ENCODE measurements at regions not wholly inside any gene's neighbourhood (a gene's known extent, or its start where the extent isn't known, plus 50 kb on each side); places are given as distances from the start of the nearest gene placed in this dataset.

DNA sequence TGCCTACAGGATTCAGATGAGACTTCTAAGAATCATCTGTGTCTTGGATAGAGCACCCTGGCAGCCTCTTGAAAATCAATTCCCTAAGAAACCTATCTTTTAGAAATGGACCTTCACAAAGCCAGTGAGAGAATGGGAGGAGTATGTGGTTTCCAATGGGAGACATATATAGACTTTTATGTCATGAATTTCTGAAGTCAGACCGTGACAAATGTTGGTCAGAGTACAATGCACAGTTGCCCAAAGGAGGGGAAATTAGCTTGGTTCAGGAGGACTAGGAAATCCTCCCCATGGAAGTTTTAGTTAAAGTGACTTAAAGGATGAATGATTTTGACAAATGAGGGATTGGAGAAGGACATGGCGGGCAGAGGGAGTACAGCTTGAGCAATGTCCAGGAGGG lies 194.4 kb downstream of the DAD1 start:
- Histone ChIP-seq H3K27me3 (replicated peaks in 1 of 2; ENCODE audit: control insufficient read depth in 2 of 2, insufficient read depth in 2 of 2, low read length in 1 of 2) (no peaks in the 10 kb centered on the region), H3K9ac (ENCODE audit: control insufficient read depth, insufficient read depth, low read length) (no peak overlapping the region), H4K20me1 (ENCODE audit: control insufficient read depth, insufficient read depth) (no peaks in the 10 kb centered on the region), H3K79me2 (ENCODE audit: control insufficient read depth, insufficient read depth, low read length) (no peaks in the 10 kb centered on the region), H3K36me3 (ENCODE audit: control insufficient read depth in 2 of 2, insufficient read depth in 2 of 2, low read length in 1 of 2) (no peaks in the 10 kb centered on the region), H3K9me3 (replicated peaks; ENCODE audit: control insufficient read depth, insufficient read depth, low read length) (no peaks in the 10 kb centered on the region), H3K4me1 (ENCODE audit: control insufficient read depth, insufficient read depth, low read length) (peaks cover 29% of the 10 kb centered on the region), H3K4me3 (no peak overlapping the region), H3K27ac (ENCODE audit: control insufficient read depth, insufficient read depth) (no peak overlapping the region), H3K4me2 (ENCODE audit: control insufficient read depth, insufficient read depth) (no peak overlapping the region), H2AFZ (ENCODE audit: control insufficient read depth, low read depth, low read length) (no peak overlapping the region)
- in situ Hi-C loops (cut with MboI) (loop anchor here (5.0 kb wide), 2 partner anchors 78 to 173 kb away; no protein-coding TSS in a partner anchor), intact Hi-C loops (cut with micrococcal nuclease; ENCODE audit: unreplicated experiment) (no loop called here)
- no peak for TF ChIP-seq YY1 (IDR thresholded peaks at IDR 0.05; ENCODE audit: low read depth, low read length)
- TF ChIP-seq HSF1 (IDR thresholded peaks at IDR 0.05; ENCODE audit: low read depth, low read length), result no peak
- TF ChIP-seq ZBED1 (IDR thresholded peaks at IDR 0.05; ENCODE audit: borderline replicate concordance), result no peak
- TF ChIP-seq SIN3A (IDR thresholded peaks at IDR 0.05; ENCODE audit: low read depth, low read length), result no peak
- TF ChIP-seq ZNF217 (IDR thresholded peaks at IDR 0.05), result no peak
- no peak for TF ChIP-seq SREBF1 (IDR thresholded peaks at IDR 0.05; ENCODE audit: low read length)
- TF ChIP-seq CHD4 (IDR thresholded peaks at IDR 0.05), result no peak
- TF ChIP-seq CHD2 (IDR thresholded peaks at IDR 0.05; ENCODE audit: borderline replicate concordance, low read depth, low read length), result no peak
- TF ChIP-seq, protein P1, sequence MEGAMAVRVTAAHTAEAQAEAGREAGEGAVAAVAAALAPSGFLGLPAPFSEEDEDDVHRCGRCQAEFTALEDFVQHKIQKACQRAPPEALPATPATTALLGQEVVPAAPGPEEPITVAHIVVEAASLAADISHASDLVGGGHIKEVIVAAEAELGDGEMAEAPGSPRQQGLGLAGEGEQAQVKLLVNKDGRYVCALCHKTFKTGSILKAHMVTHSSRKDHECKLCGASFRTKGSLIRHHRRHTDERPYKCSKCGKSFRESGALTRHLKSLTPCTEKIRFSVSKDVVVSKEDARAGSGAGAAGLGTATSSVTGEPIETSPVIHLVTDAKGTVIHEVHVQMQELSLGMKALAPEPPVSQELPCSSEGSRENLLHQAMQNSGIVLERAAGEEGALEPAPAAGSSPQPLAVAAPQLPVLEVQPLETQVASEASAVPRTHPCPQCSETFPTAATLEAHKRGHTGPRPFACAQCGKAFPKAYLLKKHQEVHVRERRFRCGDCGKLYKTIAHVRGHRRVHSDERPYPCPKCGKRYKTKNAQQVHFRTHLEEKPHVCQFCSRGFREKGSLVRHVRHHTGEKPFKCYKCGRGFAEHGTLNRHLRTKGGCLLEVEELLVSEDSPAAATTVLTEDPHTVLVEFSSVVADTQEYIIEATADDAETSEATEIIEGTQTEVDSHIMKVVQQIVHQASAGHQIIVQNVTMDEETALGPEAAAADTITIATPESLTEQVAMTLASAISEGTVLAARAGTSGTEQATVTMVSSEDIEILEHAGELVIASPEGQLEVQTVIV (IDR thresholded peaks at IDR 0.05; ENCODE audit: borderline replicate concordance, partially characterized antibody), result no peak
- TF ChIP-seq CREB1 (IDR thresholded peaks at IDR 0.05; ENCODE audit: low read depth), result no peak
- no peak for TF ChIP-seq CUX1 (IDR thresholded peaks at IDR 0.05; ENCODE audit: insufficient replicate concordance, low read depth, low read length)
- TF ChIP-seq RB1 (IDR thresholded peaks at IDR 0.05; ENCODE audit: borderline replicate concordance), result no peak
- no peak for TF ChIP-seq HDAC6 (IDR thresholded peaks at IDR 0.05; ENCODE audit: unreplicated experiment)
- ChIA-PET CTCF (interaction anchor here (1.0 to 9.8 kb wide), 2 partner anchors 80 to 176 kb away, joined by 4 to 411 read pairs; no protein-coding TSS in a partner anchor), SMC1A (ENCODE audit: uncharacterized antibody, unreplicated experiment) (interaction anchor here (22.6 kb wide), 1 partner anchor 76 kb away, joined by 912 read pairs; no protein-coding TSS in a partner anchor), POLR2A (no interaction called here), RAD21 (ENCODE audit: unreplicated experiment) (interaction anchor here (3.0 kb wide), 1 partner anchor 77 kb away, joined by 13 read pairs; no protein-coding TSS in a partner anchor)
- DNase-seq (ENCODE audit: low read depth, low spot score) (no peak), FAIRE-seq (no peak), ATAC-seq (no peak)
- BruUV-seq (replicated peaks), result no TSS peak
- 54% methylated on average over 2 of the region's 2 CpGs for WGBS (ENCODE audit: insufficient coverage, insufficient replicate concordance, low lambda C conversion rate, missing lambda C conversion rate)
